Spleen (tissue), 7 donors: ENCODE measurements at regions not wholly inside any gene's neighbourhood (a gene's known extent, or its start where the extent isn't known, plus 50 kb on each side); places are given as distances from the start of the nearest gene placed in this dataset.

Source experiments
- POLR2A ChIP-seq, 3 donors: fragments of 450-650 bp; IDR thresholded peaks; one replicate each; pipeline ENCODE4 v1.5.1; 2017; ENCODE audit warnings: antibody characterized with exemption in 3 of 3, mild to moderate bottlenecking in 1 of 3
- POLR2AphosphoS5 ChIP-seq, 3 donors: sonication (generic); formaldehyde crosslinking; IDR thresholded peaks; one replicate each; pipeline ENCODE4 v1.5.1; 2017; ENCODE audit warnings: antibody characterized with exemption in 3 of 3
- TF ChIP-seq, protein P1 (sequence below), 11 experiments: fragments of 200-600 bp in 7 of 11; fragments of 450-650 bp in 4 of 11; sonication (generic) in 4 of 11; IDR thresholded peaks in 8 of 11; conservative IDR thresholded peaks in 3 of 11; 1 replicate in 7 of 11; 2 replicates in 4 of 11; pipeline versions ENCODE4 v1.4.0 to v1.8.0; 2016 to 2021; ENCODE audit warnings: antibody characterized with exemption in 11 of 11, inconsistent platforms in 4 of 11, mild to moderate bottlenecking in 1 of 11
- donor health status: DM: no; HTN: no; CAD: no; lungs with moderate emphysema.
- donor health status: DM: no; HTN: no; CAD: no.
- donor health status: DM: no; HTN: no; CAD: no.

- TF ChIP-seq, protein P1, sequence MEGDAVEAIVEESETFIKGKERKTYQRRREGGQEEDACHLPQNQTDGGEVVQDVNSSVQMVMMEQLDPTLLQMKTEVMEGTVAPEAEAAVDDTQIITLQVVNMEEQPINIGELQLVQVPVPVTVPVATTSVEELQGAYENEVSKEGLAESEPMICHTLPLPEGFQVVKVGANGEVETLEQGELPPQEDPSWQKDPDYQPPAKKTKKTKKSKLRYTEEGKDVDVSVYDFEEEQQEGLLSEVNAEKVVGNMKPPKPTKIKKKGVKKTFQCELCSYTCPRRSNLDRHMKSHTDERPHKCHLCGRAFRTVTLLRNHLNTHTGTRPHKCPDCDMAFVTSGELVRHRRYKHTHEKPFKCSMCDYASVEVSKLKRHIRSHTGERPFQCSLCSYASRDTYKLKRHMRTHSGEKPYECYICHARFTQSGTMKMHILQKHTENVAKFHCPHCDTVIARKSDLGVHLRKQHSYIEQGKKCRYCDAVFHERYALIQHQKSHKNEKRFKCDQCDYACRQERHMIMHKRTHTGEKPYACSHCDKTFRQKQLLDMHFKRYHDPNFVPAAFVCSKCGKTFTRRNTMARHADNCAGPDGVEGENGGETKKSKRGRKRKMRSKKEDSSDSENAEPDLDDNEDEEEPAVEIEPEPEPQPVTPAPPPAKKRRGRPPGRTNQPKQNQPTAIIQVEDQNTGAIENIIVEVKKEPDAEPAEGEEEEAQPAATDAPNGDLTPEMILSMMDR (IDR thresholded peaks at IDR 0.05 in 8 of 11, conservative IDR thresholded peaks at IDR 0.05 in 3 of 11), result no peak
- no peak for TF ChIP-seq POLR2A (IDR thresholded peaks at IDR 0.05)
- TF ChIP-seq POLR2AphosphoS5 (IDR thresholded peaks at IDR 0.05), result no peak
These were observed 137.7 kb upstream of the CYP1B1 start for GRCh38 chr2:38213619-38214167.
